Activated CD4-positive, alpha-beta T cell treated with anti-CD3 and anti-CD28 coated beads, Interleukin-10, Interleukin-2, amounts not matched to agents 100 ng/mL and 50 ng/mL, durations not matched to agents 16 hours and 8 hours (primary cell): ENCODE measurements at regions not wholly inside any gene's neighbourhood (a gene's known extent, or its start where the extent isn't known, plus 50 kb on each side); places are given as distances from the start of the nearest gene placed in this dataset.

Experiments
- DNase-seq: peaks from one replicate; pipeline ENCODE4 v3.0.0-alpha.2; 2020

DNA sequence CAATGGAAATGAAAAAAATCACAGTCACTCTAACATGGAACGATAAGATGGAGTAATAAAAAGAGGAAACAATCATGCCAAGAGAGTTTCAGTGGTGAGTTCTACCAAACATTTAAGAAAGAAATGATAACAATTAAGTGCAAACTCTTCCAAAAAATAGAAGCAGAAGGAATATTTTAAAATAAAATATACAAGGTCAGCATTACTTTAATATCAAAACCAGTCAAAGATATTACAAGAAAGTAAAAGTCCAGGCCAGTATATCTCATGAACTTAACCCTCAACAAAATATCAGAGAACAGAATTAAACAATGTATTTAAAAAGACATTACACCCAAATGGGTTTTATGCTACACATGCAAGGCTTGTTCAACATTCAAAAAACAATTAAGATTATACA lies 829.4 kb downstream of the TRIB2 start:
- DNase-seq = no peak

DNA sequence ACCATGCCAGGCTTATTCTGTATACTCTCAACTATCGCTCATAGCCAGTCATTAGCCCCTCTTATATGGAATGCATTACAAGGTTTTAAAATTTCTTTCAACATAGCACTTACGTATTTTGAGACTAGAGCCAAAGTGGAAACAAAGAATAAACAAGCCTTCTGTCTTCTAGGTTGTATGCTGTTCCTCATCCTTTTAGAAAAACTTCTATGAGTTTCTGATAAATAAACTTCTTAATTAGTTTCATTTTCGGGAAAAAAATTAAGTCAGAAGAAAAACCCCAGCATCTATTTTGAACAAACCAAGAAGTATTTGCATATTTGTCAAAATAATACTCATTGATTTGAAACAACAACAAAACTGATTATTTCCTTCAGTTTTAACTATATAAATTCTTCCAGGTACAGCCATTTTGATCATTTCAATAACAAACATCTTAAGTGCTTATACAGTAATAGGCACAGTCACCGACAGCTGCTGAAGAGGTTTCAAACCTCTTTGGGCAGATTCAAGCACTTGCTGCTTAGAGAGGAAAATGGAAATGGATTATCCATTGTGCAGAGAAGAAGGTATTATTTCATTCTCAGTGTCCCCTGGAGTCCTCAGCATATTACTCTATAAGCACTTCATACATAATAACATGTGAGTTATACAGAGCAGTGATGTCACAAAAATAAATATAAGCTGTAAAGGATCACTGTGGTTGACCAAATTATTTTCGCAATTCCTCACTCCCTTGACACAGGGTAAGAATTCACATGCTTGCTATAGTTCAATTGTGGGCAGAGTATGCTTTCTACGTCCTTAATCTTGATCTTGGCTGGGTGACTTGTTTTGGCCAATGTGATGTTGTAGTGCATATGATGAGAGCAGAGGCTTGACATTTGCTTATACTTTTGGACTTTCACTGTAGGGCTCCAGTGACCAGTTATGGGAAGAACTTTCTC lies 833.8 kb downstream of the TRIB2 start:
- DNase-seq = no peak

GRCh38 chr2:13558368-13558767 lies 841.6 kb downstream of the TRIB2 start:
- peak; percentile 1 for DNase-seq

DNA sequence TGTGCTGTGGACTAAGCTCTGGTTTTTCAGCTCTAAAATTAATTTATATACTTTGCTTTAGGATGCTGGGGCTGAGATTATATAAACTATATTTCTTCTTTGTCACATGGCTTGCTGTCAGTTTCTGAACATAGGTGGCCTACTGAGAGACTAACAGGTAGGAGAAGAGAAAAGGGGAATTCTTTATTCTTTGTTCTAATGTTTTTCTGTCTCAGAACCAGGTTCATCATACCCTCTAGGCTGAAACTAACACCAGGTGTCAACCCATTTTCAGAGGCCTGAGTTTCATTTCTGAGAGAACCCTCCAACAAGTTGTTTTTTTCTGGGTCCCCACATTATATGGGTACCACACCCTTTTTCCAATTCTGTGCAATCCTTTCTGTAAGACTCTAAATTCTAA lies 843.6 kb downstream of the TRIB2 start:
- no peak for DNase-seq

DNA sequence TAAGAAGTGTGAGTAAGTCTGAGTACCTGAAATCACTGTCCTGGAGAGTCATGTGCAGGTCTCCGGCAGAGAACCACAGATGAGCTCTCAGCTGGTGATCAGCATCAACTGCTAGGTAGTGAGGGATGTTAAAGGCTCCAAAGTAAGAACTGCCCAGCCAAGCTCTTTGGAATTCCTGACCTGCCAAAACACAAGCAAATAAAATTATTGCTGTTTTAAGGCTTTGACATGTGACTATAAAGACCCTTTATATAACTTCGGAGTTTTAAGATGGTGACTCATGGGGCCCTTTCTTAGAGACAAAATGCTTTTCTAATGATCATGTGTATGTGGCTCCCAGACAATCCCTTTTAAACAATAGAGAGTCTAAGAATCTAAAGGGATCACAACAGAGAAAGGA lies 855.7 kb downstream of the TRIB2 start:
- no peak for DNase-seq

GRCh38 chr2:13574831-13575230 lies 858.1 kb downstream of the TRIB2 start:
- DNase-seq = no peak

- DNase-seq = no peak
These were observed 859.8 kb downstream of the TRIB2 start for GRCh38 chr2:13576406-13577036.

GRCh38 chr2:13578547-13578946 lies 861.8 kb downstream of the TRIB2 start:
- no peak for DNase-seq

GRCh38 chr2:13581471-13581870 lies 864.7 kb downstream of the TRIB2 start:
- no peak for DNase-seq

GRCh38 chr2:13583609-13584008 lies 866.9 kb downstream of the TRIB2 start:
- DNase-seq = no peak

DNA sequence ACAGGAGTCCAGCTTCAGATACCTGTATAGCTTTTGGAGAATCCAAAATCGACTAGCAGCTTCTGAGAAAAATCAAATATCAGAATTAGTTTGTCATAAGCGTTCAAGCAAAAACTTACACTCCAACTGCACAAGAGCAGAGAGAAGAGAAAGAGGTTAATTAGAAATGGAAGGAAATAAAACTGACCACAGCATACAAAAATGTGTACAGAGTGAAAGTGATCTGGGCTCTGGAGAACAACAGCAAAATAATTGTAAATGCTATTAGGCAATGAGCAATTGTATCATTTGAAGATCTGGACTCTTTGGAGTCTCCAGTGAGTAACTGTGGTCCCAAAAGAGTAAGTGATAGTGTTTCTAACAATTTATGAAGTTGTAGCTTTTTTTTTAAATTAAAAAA lies 867.3 kb downstream of the TRIB2 start:
- DNase-seq = no peak

- no peak for DNase-seq
These were observed 869.0 kb downstream of the TRIB2 start for GRCh38 chr2:13585732-13586131.

GRCh38 chr2:13596233-13596632 lies 879.5 kb downstream of the TRIB2 start:
- no peak for DNase-seq

DNA sequence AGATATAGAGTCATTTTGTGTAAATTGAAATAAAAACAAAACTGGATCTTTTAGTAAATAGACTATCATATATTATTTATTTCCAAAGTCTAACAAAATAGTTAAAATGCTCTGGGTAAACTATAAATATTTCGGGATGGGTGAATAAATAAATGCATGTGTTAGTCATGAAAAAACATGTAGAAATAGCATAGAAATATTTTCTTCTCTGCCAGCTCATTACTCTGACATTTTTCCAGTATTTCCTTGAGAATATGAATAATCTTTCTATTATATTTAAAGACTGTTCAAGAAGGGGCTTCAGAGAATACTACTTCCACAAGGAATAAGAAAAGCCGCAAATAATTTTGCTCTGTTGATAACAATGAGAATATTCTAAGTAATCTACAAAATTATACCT lies 880.4 kb downstream of the TRIB2 start:
- DNase-seq = no peak

DNA sequence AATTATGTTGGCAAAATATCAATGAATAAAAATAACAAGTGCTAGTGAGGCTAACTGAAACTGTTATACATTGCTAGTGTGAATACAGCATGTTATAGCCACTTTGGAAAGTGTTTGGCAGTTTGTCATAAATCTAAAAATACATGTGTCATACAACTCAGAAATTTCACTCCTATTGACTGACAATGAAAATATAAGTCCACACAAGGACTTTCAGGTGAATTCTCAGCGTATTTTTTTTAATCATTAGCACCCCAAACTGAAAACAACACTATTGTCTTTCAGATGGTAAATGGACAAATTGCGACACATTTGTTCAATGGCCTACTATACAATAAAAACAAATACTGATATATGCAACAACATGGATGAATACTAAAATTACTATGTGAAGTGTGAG lies 884.8 kb downstream of the TRIB2 start:
- DNase-seq = no peak

- DNase-seq = no peak
These were observed 888.4 kb downstream of the TRIB2 start for GRCh38 chr2:13604951-13605661.

DNA sequence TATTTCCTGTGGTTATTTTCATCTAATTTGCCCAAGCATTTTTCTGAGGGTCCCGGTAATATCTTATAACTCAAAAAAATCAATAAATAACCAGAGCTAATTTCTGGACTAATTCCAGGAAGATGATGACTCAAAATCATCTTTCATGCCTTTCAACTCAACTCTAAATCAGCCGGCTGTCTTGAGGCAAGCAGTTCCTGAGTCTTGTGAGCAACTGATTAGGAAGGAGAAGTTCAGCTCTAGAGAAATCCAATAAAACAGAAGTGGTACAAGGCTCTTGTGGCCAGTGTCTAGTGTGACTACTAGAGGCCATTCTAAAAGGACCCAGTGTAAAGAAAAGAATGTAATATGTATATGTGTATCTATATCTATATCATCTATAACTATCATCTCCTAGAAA lies 890.4 kb downstream of the TRIB2 start:
- DNase-seq = no peak

DNA sequence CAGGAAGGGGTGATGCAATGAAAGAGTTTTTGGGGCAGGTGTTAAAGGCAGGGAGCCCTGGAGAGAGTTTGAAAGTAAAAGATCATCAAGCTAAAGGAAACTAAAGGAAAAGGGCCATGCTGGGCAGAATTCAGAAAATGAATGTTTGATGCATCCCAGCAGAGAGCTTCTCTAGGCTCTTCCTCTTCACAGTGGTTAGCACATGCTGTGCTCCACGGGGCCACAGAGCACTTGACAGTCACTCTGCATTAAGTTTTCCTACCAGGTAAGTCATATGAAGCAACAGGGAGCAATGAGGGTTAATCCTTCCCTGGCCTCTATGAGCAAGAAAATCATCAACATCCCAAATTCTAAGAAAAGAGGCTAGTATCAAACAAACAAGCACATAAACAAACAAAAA lies 895.2 kb downstream of the TRIB2 start:
- DNase-seq = no peak

GRCh38 chr2:13616059-13616458 lies 899.3 kb downstream of the TRIB2 start:
- DNase-seq = no peak

DNA sequence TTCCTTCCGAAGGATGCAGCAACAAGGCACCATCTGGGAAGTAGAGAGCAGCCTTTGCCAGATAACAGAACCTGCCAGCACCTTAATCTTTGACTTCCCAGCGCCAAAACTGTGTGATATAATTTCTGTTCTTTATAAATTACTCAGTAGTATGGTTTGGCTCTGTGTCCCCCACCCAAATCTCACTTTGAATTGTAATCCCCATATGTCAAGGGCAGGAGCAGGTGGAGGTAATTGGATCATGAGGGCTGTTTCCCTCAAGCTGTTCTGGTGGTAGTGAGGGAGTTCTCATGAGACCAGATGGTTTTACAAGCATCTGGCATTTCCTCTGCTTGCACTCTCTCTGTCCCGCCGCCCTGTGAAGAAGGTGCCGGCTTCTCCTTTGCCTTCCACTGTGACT lies 899.9 kb downstream of the TRIB2 start:
- DNase-seq = no peak

GRCh38 chr2:13628122-13628521 lies 911.4 kb downstream of the TRIB2 start:
- no peak for DNase-seq

DNA sequence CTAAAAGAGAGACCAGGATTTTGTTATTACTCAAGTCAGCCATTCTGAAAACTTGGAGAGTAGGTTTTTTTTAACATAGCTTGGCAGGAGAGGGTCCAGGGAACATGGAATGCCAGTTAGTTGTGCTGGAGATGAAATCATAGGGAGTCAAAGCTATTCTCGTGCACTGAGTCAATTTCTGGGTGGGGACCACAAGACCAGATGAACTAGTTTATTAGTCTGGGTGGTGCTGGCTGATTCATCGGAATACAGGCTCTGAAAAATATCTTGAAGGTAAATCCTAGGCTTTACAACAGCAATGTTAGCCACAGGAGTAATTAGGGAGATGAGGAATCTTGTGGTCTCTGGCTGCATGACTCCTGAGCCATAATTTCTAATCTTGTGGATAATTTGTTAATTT lies 921.4 kb downstream of the TRIB2 start:
- no peak for DNase-seq

- DNase-seq = no peak
These were observed 933.2 kb downstream of the TRIB2 start for GRCh38 chr2:13649918-13650317.
